SK-N-MC (cell line): ENCODE measurements at regions not wholly inside any gene's neighbourhood (a gene's known extent, or its start where the extent isn't known, plus 50 kb on each side); places are given as distances from the start of the nearest gene placed in this dataset.

Experiments used
- EZH2 ChIP-seq: fragments of 200-600 bp; sonication (generic); IDR thresholded peaks from one replicate; pipeline ENCODE4 v1.6.1; 2017; ENCODE audit warnings: antibody characterized with exemption
- POLR2AphosphoS5 ChIP-seq: IDR thresholded peaks from 2 replicates; pipeline ENCODE4 v1.6.1; 2012; ENCODE audit warnings: mild to moderate bottlenecking, low read depth, low read length, borderline replicate concordance

DNA sequence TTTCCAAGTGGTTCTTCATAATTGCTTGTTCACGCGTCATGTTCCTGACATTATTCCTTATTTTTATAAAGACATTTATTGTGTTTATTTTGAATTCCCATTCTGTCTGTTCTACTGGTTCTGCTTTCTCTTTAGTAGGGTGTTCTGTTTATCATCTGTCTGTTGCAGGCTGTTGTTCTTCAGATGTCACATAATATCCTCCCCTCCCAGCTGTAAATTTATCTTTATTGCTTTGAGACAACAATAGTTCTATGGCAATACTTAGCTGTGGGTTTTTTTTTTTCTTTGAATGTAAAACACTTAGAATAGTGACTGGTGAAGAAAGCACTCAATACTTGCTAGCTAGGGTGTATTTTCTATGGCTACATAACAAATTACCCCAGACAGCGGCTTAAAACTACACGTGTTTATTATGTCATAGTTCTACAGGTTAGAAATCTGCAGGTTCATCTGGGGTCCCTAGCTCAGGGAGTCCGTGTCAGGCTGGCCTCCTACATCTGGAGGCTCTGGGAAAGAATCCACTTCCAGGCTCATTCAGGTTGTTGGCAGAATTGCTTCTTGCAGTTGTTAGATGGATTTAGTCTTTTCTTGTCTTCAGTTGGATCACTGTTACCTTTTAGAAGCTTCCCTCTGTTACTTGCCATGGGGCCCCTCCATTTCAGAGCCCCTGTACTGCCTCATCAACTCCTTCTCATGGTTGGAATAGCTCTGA lies 63.4 kb upstream of the ENPEP start:
- TF ChIP-seq EZH2 (no peak), POLR2AphosphoS5 (no peak)
